SU-DHL-6 (cell line): ENCODE measurements at regions not wholly inside any gene's neighbourhood (a gene's known extent, or its start where the extent isn't known, plus 50 kb on each side); places are given as distances from the start of the nearest gene placed in this dataset.

Experiments
- CTCF ChIP-seq: fragments of 200-600 bp; sonication (generic); IDR thresholded peaks from one replicate; pipeline ENCODE4 v1.5.1; 2017; ENCODE audit warnings: antibody characterized with exemption, mild to moderate bottlenecking, low read length, moderate library complexity; ENCODE audit not compliant: insufficient read depth, poor library complexity, severe bottlenecking
- EZH2phosphoT487 ChIP-seq: fragments of 200-600 bp; sonication (generic), shearing (Covaris generic); conservative IDR thresholded peaks from 2 replicates; pipeline ENCODE4 v1.6.1; 2018; ENCODE audit warnings: mild to moderate bottlenecking, antibody characterized with exemption, low read length, moderate library complexity, mixed read lengths

- TF ChIP-seq CTCF (no peak), EZH2phosphoT487 (no peak)
These were observed 154.8 kb downstream of the TM2D1 start for GRCh38 chr1:61570191-61570590.
